Tongue (tissue), 1 donor: ENCODE measurements at regions not wholly inside any gene's neighbourhood (a gene's known extent, or its start where the extent isn't known, plus 50 kb on each side); places are given as distances from the start of the nearest gene placed in this dataset.

ENCODE experiments used
- DNase-seq: peaks from one replicate; pipeline ENCODE4 v3.0.0-alpha.2; 2015

- no peak for DNase-seq
Observed at GRCh38 chr2:8296306-8296705, 385.6 kb upstream of the ID2 start.

DNA sequence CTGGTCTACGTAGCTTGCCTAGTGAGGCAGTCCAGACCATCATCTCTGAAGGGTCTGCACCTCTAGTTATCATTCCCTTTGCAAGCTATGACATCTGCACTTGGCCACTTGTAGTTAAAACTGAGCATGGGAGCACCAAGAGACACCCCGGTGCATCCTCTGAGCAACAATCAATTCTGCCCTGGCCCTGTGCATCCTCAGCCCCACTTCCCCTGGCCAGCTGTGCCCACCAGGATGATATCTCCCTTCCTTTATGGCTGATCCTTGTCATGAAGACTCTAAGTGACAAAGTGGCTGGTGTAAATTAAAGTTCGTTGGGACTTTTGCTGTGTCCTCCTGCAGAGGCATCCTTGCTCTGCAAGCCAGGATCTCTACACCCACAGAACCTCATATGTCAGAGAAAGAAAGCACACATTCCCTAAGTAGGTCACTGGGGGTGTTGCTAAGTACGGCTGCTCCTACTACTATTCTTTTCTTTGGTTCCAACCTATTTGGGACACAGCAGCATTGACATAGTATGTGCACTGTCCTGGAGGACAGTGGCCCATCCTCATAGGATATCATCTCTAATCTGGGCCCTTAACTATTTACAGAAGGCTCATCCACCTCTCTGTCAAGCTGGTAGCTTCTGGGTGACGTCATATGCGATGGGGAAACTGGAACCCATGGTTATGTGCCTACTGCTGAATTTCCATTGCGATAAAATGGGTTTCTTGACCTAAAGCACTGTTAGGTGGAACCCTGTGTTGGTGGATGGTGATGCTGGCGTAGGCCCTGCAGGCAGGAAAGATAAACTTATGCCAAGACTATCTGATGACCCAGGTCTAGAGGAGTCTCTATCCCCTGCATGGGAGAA, 384.3 kb upstream of the ID2 start:
- DNase-seq = no peak

DNA sequence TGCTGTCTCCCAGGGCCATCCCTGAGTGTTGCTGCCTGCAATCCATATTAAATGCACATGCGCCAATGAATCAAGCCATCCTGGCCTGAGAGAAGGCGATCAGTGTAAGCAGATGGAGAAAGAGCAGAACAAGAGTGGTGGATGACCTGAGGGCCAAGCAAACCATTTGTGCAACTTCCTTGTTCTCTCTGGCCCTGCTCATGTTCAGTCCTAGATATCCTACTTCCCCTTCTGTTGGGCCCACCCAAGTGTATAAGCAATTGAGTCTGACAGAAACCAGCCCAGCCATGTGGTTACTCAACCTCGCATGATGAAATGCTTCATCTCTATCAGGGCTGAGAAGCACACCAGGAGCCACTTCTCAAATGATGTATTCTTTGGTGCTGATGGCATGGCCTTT, 383.1 kb upstream of the ID2 start:
- DNase-seq = no peak

- DNase-seq = no peak
Observed at GRCh38 chr2:8300216-8300615, 381.6 kb upstream of the ID2 start.

DNA sequence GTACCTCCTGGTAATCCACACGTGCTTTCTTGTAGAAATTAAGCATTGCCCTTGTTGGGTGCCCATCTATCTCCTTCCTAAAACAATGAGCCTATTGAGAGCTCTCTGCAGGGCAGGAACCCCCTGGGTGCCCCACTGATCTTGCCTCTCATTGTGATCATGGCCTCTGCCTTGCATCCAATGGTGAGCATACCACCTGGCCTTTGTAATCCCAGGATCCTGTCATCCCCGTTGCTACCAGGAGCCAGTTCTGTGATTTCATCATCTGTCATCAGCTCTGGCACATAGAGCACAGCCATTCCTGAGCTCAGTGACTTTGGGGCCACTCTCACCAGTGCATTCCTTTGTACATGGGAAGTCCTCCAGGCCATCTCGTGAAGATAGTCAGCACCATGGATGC, 381.0 kb upstream of the ID2 start:
- no peak for DNase-seq

- no peak for DNase-seq
Observed at GRCh38 chr2:8303322-8303832, 378.5 kb upstream of the ID2 start.

DNA sequence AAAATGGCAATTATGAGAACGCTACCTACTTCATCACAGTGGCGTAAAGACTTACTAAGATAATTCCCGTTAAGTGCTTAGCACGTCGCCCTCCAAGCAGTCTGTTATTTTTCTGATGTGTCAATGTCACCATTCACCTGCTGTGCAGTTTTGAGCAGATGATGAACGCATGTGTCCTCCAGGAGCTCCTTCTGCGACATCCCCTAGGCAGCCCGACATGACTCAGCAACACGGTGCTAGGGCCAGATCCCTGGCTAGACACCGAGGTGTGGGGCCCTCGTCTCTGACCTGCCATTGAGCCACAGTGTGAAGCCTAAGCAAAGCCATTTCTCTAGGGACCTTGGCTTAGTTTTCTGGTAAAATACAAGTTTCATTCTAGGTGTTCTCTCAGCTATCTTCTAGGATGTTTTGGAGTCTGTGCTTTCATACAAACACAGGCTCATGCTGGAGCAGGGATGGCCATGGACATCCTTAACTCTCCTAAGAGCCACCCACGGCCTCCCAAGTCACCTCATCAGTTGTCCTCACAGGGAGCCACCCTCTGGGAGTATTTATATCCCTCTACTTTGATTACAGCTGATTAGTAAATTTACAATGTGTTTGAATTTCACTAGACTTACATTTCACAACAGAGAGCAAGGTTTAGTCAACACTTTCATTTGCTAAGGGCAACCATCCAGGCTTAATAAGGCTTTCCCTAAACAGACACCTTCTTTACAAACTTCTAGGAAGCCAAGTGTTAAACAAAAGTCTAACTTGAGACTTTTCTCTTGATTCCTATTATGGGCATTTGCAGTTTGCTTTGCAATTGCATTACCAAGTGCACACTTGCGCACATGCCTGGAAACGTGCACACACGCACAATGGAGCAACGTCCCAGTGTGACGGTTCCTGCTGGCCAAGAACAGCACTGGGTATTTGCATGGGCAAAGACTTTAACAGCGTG, 376.8 kb upstream of the ID2 start:
- no peak for DNase-seq

- DNase-seq = no peak
Observed at GRCh38 chr2:8306530-8307351, 375.1 kb upstream of the ID2 start.

DNA sequence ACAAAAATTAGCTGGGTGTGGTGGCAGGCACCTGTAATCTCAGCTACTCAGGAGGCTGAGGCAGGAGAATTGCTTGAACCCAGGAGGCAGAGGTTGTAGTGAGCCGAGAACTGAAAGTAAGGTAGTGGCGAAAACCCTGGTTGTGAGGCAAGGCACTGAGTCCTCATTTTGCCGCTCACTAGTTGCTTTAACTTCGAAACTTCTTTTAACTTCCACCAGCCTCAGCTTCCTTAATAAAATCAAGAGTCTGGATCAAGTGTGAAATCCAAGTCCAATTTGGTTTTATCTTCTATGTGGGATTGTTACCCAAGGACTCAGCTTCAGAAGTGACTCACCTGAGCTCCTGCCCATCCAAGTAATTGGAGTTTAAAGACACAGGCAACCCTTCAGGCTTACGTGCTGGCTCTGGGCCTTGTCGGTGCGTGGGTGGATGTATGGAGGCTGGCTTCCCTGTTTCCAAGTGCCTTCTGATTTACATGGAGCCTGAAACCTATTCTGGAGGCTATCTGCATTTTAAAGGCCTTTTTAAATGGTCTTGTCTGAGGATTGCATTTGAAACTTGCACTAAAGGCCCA, 374.2 kb upstream of the ID2 start:
- DNase-seq = no peak

- DNase-seq = no peak
Observed at GRCh38 chr2:8309131-8309530, 372.7 kb upstream of the ID2 start.

GRCh38 chr2:8310557-8311455, 371.1 kb upstream of the ID2 start:
- no peak for DNase-seq

DNA sequence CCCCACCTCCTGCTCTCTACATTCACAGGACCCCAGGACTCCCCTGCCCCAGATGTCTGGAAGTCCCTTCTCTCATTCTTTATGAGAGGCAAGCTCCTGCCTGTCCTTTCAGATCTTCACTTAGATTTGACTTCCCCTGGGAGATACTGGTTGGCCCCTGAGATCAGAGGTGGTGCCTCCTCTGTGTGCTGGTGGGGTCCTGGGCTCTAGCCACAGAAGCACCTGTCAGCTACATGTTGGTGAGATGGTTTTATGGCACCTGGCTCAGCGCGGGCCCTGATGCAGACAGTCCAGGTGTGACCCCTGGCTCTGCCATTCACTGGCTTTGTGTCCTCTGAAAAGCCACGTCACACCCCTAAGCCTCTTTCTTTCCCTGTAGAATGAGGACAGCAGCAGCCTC, 369.6 kb upstream of the ID2 start:
- DNase-seq = no peak

DNA sequence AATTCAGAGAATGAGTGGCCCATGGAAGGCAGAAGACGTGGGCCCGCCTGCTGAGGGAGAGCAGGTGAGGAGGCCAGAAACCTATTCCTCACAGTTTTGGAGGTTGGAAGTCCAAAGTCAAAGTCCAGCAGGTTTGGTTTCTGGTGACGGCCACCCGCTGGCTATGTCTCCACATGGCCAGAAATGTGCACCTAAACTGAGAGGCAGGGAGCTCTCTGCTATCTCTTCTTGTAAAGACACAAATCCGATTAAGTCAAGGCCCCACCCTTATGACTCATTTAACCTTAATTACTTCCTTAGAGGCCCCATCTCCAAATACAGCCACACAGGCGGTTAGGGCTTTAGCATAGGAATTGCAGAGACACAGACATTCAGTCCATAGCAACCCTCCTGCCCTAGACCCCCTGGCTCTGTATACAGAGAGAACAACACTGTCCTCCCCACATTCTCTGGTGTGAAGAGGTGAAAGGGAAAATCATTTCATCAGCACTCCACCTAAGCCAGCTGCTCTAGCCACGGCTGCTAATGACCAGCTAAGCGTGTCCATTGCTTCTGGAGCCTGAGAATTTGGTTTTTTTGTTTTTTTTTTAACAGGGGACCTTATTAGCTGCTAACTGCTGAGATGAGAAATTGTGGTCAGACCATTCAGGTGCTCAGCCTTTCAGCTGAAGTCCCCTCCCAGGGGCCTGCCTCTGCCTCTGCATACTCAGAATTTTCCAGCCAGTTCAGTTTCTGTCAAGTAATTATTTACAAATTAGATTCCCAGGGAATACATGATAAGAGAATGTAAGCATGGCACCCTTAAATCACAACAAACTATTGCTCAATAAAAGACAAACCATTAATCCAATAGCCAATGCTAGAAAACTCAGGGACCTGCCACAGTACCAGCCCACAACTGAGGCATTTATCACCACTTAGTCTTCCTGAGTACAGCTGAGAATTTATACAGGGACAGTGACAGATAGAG, 368.7 kb upstream of the ID2 start:
- DNase-seq = no peak

DNA sequence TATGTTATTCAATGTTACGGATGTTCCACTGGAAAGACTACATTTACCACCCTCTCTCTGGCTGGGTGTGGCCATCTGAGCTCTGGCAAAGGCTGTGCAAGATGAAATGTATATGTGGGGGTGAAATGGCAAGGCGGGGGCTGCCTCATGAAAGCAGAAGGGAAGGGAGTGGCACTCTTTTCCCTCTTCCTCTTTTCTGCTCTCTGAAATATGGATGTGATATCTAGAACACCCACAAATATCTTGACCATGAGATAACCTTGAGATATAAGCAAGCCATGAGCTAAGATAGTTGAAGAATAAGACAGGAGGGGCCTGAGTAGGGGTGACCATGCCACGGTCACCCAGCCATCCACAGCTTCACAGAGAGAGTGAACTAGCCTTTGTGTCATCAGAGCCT, 367.8 kb upstream of the ID2 start:
- no peak for DNase-seq

DNA sequence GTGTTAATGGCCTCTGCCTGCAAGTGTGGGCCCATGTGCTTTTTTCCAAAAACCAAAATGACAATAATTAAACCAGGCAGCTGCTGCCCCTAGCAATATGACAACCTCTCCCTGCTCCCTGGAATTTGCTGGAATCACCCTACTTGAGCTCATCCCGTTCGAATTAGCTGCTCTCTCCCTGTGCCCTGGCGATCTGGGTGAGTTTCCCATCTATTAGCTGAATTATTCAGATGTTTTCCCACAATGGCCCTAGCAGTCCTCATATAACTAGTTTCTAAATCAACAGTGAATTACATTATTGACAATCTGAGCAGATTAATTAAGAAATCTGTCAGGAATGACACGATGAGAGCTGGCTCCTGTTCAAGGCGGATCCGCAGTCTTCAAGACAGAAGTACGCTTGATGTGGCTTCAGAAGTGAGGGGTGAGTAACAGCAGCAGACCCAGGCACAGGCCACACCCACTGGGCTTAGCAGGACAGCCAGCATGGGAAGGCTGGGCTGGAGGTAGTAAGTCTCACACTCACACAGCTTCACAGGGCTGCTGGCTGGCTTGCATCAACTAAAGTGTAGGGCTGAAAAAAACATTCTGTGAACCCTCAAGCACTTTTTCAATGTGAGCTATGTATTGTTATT, 366.2 kb upstream of the ID2 start:
- DNase-seq = no peak

DNA sequence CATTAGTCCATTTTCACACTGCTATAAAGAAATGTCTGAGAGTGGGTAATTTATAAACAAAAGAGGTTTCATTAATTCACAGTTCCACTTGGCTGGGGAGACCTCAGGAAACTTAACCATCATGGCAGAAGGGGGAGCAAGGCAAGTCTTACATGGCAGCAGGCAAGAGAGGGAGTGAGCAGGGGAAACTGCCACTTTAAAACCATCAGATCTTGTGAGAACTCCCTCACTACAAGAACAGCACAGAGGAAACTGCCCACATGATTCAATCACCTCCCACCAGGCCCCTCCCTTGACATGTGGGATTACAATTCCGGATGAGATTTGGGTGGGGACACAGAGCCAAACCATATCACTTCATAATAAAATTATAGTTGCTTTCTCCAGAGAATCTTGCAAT, 365.5 kb upstream of the ID2 start:
- no peak for DNase-seq

DNA sequence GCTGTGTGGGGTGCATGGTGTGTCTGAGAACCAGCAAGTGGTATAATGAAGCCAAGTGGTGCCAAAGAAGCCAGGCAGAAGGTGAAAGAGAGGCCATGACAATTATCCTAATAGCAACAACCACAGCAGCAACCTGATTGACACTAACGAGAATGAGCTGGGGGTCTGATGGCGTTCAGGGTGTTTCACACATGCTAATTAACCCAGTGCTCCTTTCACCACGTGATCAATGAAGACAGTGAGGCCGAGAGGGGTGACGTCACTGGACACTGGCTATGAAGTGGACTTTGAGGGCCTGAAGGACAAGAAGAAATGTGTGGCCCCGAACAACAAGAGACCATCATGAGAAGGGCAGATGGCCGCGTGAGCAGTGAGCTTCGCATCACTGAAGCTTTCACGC, 364.4 kb upstream of the ID2 start:
- no peak for DNase-seq

GRCh38 chr2:8319219-8319618, 362.6 kb upstream of the ID2 start:
- no peak for DNase-seq
